GM18526 (cell line): ENCODE measurements at regions not wholly inside any gene's neighbourhood (a gene's known extent, or its start where the extent isn't known, plus 50 kb on each side); places are given as distances from the start of the nearest gene placed in this dataset.

Experiments
- POLR2A ChIP-seq: IDR thresholded peaks from 3 replicates; pipeline ENCODE4 v1.6.1; 2011; ENCODE audit not compliant: insufficient read length; ENCODE audit errors: extremely low read depth

GRCh38 chr17:45689451-45689850 lies 94.7 kb upstream of the CRHR1 start:
- no peak for TF ChIP-seq POLR2A

GRCh38 chr17:45690625-45691275 lies 93.4 kb upstream of the CRHR1 start:
- no peak for TF ChIP-seq POLR2A

GRCh38 chr17:45692661-45693060 lies 91.5 kb upstream of the CRHR1 start:
- no peak for TF ChIP-seq POLR2A

- TF ChIP-seq POLR2A = no peak
These were observed 90.3 kb upstream of the CRHR1 start for GRCh38 chr17:45693792-45694191.

- no peak for TF ChIP-seq POLR2A
These were observed 87.7 kb upstream of the CRHR1 start for GRCh38 chr17:45696442-45696841.

- no peak for TF ChIP-seq POLR2A
These were observed 87.0 kb upstream of the CRHR1 start for GRCh38 chr17:45697076-45697475.

GRCh38 chr17:45700171-45701090 lies 83.7 kb upstream of the CRHR1 start:
- no peak for TF ChIP-seq POLR2A

- no peak for TF ChIP-seq POLR2A
These were observed 81.4 kb upstream of the CRHR1 start for GRCh38 chr17:45702666-45703266.

GRCh38 chr17:45703348-45703747 lies 80.8 kb upstream of the CRHR1 start:
- TF ChIP-seq POLR2A = no peak

GRCh38 chr17:45703806-45704205 lies 80.3 kb upstream of the CRHR1 start:
- TF ChIP-seq POLR2A = no peak

- no peak for TF ChIP-seq POLR2A
These were observed 79.9 kb upstream of the CRHR1 start for GRCh38 chr17:45704251-45704650.

GRCh38 chr17:45705123-45706009 lies 78.8 kb upstream of the CRHR1 start:
- no peak for TF ChIP-seq POLR2A

- no peak for TF ChIP-seq POLR2A
These were observed 78.1 kb upstream of the CRHR1 start for GRCh38 chr17:45706033-45706432.

GRCh38 chr17:45708707-45709290 lies 75.3 kb upstream of the CRHR1 start:
- TF ChIP-seq POLR2A = no peak
